ENCODE measurements at regions not wholly inside any gene's neighbourhood (a gene's known extent, or its start where the extent isn't known, plus 50 kb on each side); places are given as distances from the start of the nearest gene placed in this dataset.

DNA sequence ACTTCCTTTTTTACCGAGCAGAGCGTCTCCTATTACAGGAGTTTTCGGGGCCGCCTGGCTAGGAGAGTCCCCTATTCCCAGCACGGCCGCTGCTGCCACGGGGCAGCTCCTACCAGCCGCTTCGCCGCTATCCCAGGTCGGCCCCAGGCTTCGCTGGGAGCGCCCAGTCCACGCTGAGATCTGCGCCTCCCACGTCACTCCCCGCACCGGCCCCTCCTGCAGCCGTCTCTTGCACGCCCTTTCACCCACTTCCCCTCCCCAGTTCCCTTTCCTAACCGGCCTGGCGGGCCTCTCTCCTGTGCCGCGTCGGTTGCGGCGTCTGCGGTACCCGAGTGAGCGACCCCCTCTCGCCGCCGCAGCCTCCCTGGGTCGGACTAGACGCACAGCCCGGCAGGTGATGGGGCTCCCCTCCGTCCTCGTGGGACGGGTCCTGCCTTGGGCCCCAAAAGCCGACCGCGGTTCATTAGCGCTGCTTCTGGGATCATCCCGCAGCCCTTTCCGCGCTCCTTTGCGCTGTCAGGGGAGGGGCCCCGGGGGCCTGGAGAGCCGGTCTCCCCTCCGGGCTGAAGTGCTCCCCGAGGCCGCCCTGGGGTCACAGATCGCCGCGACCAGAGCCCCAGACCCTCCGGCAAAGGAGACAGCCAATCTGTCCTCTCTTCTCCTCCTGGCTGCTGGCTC, 1318.4 kb downstream of the TMEM121 start (continued):
- TF ChIP-seq ZNF253 (CRISPR knock-in tag; IDR thresholded peaks at IDR 0.05; ENCODE audit: borderline replicate concordance), result 0 out of 2 replicates have a peak, but pooled peaks have one; percentile 14
- no peak for TF ChIP-seq ZNF816 (CRISPR knock-in tag; IDR thresholded peaks at IDR 0.05; ENCODE audit: borderline replicate concordance)
- TF ChIP-seq HOXA7 (CRISPR knock-in tag; IDR thresholded peaks at IDR 0.05), result no peak
- no peak; the same call in 1 of the 2 replicates for TF ChIP-seq DR1 (CRISPR knock-in tag; IDR thresholded peaks at IDR 0.05)
- TF ChIP-seq, protein P1, sequence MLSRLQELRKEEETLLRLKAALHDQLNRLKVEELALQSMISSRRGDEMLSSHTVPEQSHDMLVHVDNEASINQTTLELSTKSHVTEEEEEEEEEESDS (CRISPR knock-in tag; IDR thresholded peaks at IDR 0.05; ENCODE audit: borderline replicate concordance), result no peak
- no peak for TF ChIP-seq ZNF580 (CRISPR knock-in tag; IDR thresholded peaks at IDR 0.05; ENCODE audit: borderline replicate concordance, low read depth)
- no peak for TF ChIP-seq SP5 (CRISPR knock-in tag; IDR thresholded peaks at IDR 0.05; ENCODE audit: borderline replicate concordance, low read depth)
- peak; percentile 76 for TF ChIP-seq POLR2G (IDR thresholded peaks at IDR 0.05; ENCODE audit: low read depth, low read length)
- TF ChIP-seq MAFK (conservative IDR thresholded peaks at IDR 0.05 in 1 of 2, IDR thresholded peaks at IDR 0.05 in 1 of 2; ENCODE audit: low read length in 2 of 2), result no peak
- TF ChIP-seq ZNF34 (CRISPR knock-in tag; IDR thresholded peaks at IDR 0.05; ENCODE audit: borderline replicate concordance), result no peak
- TF ChIP-seq SNAPC4 (CRISPR knock-in tag; IDR thresholded peaks at IDR 0.05), result no peak
- TF ChIP-seq ZNF800 (CRISPR knock-in tag; IDR thresholded peaks at IDR 0.05), result no peak
- TF ChIP-seq SUZ12 (IDR thresholded peaks at IDR 0.05; ENCODE audit: low read depth, low read length), result no peak
- TF ChIP-seq ZBTB1 (CRISPR knock-in tag; IDR thresholded peaks at IDR 0.05; ENCODE audit: borderline replicate concordance), result no peak
- TF ChIP-seq ZNF20 (CRISPR knock-in tag; IDR thresholded peaks at IDR 0.05), result no peak
- peak; percentile 51; the same call in 1 of the 3 replicates for TF ChIP-seq MXI1 (IDR thresholded peaks at IDR 0.05; ENCODE audit: borderline replicate concordance, low read depth, low read length)

All from HepG2 (cell line).